NCI-H345 (cell line): ENCODE measurements at regions not wholly inside any gene's neighbourhood (a gene's known extent, or its start where the extent isn't known, plus 50 kb on each side); places are given as distances from the start of the nearest gene placed in this dataset.

Experiments used
- DNase-seq: peaks from one replicate; lab custom pipeline; 2025; lab: John Stamatoyannopoulos, UW

GRCh38 chrX:40485102-40485826 is 95.5 kb upstream of the ATP6AP2 start:
- DNase-seq: no peak

GRCh38 chrX:40484408-40485091 is 96.2 kb upstream of the ATP6AP2 start:
- no peak for DNase-seq

GRCh38 chrX:40483502-40483901 is 97.3 kb upstream of the ATP6AP2 start:
- DNase-seq: no peak

DNA sequence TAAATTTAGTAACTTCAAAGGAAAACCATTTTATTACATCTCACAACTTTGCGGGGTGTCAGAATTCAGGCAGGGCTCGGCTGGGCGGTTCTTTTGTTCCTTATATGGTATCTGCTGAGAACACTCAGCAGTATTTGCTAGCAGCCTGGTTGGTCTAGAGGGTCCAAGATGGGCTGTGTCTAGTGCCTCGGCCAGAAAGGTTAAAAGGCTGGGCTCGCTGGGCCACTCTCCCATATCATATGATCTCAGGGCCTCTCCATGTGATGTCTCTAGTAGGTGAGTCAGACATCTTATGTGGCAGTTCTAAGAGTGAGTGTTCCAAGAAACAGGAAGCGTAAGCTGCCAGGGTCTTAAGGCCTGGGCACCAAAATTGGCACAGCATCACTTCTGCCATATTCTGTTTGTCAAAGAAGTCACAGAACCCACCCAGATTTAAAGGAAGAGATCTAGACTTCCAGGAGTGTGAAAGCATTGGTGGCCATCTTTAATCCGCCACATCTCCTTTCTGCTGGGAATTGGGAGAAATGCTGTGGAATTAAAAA is 100.9 kb upstream of the ATP6AP2 start:
- no peak for DNase-seq

DNA sequence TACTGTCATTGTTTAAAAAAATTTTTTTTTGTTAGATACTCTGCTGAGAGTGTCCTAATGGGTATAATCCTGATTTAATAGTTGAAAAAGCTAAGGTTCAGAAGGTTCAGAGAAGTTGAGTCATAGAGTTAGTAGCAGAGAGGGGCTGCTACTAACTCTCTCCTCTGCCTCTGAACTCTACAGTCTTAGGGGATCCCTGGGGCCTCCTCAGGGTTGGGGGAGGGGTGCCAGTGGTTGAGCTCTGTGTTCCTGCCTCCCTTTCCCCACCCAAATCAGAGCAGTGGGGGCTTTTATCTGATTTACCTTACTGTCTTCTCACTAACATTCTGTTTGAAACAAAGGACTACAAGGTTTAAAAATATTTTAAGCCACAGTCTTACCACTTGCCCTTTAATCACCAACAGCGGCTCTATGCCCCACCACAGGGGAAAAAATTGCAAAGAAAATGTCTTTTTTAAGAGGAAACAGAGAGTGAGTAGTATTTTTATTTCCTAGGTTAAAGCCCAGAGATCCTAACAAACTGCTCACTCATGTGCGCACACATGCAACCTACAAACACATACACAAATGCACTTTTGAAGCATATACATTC is 102.2 kb upstream of the ATP6AP2 start:
- DNase-seq: no peak

- no peak for DNase-seq
Measured at GRCh38 chrX:40476958-40477357, 103.8 kb upstream of the ATP6AP2 start.

DNA sequence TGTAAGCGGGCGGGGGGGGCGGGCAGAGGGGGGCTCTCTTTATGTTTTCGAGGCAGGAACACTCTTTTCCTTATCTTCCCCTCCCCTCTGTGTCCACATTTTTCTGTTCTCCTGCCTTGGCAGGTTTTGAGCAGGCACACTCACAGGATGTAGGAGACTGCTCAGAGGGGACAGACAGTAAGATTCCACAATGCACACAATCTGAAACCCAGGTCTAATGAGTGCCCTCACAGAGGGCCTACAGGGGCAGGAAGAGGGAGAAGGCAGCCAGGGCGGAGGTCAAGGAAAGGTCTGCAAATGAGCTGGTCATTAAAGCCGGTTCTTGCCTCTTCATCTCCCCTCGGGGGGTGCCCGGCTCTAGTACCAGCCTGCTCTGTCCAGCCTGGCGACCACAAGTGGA is 106.1 kb upstream of the ATP6AP2 start:
- no peak for DNase-seq

DNA sequence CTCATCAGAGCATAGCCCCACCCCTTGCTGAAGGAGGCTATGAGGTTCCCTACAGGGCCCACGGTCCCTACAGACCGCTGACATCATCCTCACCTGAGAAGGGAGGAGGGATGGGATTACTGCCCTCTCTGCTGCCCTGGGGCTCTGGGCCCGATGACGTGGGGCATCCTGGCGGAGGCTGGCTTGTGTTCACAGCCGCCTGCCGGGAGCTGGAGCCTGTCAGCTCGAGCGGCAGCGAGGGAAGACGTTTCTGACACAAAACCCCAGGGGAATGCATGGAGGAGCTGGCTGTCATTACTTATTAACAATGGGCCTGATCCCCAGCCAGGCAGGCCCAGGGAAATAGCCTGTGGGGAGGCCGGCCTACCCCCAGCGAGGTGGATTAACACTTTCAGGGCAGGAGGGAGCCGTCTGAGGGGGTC is 106.6 kb upstream of the ATP6AP2 start:
- DNase-seq: peak; percentile 84

DNA sequence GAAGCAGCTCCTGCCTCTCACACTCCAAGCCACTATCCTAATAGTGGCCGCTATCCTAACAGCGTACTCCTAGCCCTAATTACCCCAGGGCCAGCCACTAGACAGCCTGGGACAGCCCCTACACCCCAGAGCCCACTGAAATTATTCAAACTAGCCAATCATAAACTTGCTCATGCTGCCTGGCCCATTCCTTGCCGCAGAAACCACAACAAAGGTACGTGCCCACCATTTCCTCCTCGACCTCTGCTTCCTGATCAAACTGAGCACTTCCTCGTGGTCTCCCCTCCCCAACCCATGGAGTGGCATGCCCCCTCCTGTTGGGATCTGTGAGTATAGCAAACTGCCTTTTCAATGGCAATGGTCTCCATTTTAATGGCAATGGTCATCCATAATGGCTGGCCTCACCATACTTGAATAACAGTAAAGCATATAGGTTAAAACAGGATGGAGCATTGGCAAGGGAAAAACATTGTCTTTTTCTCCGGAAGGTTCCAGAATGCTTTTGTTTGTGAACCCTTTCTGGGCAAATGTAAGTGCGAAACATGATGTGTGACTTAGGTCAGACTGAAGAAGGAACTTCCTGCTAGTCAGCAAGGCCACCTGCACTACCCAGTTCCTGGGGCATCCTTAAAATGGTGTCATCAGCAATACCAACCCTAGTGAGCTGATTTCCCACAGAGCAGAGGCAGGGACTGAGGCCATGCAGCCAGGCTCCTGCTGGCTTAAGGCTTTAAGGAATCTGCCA is 107.1 kb upstream of the ATP6AP2 start:
- no peak for DNase-seq

DNA sequence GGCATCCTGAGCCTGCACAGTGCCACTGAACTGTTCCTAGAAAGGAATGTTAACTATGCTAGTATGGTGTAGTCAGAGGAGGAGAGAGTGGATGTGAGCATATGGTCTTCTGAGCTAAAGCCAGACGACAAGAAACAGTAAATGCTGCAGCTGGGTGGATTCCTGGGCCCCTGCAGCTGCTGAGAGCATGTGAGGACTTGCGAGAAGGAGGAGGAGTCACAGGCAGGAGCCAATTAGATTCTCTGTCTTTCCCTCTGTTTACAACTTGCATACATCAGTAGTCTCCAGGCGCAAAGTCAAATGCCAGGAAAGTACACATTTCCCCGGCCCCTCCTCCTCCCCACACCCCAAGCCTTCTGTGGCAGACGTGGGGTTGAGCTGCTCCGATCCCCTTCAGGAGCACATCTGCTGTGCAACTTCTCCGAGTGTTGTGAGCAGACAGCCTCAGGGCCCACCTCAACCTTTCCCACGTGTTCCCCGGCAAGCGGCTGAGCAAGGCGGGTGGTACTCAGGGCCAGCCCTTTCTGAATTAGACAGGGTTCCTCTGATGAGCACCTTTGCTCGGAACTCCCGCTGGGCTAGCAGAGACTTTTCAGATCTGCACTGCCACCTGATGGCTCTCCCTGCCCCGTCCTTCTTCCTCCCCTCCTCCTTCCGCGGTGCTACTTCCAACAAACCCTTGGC is 108.7 kb upstream of the ATP6AP2 start:
- DNase-seq: peak; percentile 60

GRCh38 chrX:40470830-40471429 is 109.8 kb upstream of the ATP6AP2 start:
- DNase-seq: no peak

DNA sequence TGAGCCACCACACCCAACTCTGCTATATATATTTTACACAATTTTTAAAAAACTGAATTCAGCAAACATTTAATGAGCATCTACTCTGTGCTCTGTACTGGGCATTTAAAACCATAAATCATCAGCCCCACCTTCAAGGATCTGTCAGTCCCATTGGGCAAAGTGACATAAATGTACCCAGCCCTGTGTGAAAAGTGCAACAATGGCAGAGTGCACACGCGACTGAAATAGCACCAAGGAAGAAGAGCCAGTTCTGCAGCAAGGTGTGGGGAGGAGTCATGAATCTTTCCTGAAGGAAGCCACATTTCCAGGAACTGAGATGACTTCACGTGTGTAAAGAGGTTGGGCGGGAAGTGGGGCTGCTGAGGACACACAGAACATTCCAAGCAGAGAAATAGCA is 111.5 kb upstream of the ATP6AP2 start:
- no peak for DNase-seq

GRCh38 chrX:40468033-40468846 is 112.5 kb upstream of the ATP6AP2 start:
- peak; percentile 56 for DNase-seq

DNA sequence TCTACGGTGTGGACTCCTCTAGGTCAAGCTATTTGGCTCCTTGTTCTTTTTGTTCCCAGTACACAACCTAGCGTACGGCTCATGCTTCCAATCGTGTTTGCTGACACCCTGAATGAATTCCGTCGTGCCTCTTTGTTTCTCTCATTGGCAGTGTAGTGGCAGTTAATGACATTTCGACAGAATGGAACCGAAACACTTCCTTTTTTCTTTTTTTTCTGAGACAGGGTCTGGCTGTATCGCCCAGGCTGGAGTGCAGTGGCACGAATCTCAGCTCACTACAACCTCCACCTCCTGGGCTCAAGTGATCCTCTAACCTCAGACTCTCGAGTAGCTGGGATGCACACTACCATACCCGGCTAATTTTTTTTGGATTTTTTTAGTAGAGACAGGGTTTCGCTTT is 113.3 kb upstream of the ATP6AP2 start:
- DNase-seq: no peak

DNA sequence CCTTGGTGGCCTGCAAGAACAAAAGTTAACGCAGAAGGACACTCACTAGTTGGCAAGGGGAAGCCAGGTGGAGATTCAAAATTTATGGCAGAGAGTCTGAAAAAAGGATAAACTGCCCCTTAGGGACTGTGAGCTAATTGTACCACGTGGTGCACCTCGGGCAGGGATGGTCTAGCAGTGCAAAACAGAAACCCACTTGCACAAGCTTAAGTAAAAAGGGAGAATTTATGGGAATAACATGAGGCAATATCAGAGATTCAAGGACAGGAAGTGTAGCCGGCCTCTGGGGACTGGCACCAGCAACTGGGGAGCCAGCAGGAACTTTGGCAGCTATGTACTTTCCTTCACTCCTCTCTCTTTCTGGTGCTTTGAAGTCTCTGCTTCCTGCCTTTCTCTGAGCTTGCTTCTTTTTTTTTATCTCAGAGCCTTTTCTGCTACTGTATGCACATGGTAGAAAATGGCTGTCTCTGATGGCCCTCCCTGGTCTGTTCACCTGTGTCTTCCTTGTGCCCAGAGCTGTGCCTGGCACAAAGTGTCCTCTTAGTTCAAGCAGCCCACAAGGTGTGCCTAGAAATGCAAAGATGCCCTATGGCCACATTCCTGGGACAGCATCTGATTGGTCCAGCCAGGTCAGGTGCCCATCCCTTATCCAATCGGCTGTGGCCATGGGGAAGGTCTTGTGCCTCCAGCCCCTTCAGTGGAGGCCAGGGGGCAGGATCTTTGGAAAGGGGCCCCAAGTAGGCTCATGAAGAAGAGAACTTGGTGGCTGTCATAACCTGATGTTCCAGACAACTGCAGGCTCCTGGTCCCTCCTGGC is 114.8 kb upstream of the ATP6AP2 start:
- DNase-seq: no peak

DNA sequence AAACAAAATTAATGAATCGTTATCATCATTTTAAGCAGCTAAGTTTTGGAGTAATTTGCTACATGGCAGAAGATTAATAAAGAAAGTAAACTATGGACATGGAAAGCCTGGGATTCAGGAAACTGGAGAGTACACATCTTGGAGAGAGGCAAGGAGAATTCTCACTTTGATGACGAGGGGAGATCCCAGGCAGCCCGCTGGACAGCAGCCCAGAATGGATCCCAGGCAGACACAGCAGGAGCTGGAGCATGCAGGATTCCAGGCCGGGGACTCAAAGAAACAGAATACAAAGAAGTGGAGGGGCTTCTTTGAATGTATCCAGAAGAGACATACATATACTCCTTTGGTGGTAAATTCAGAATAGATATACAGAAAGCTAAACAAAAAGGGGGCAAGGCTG is 118.0 kb upstream of the ATP6AP2 start:
- DNase-seq: no peak

GRCh38 chrX:40460926-40461325 is 119.8 kb upstream of the ATP6AP2 start:
- DNase-seq: no peak

DNA sequence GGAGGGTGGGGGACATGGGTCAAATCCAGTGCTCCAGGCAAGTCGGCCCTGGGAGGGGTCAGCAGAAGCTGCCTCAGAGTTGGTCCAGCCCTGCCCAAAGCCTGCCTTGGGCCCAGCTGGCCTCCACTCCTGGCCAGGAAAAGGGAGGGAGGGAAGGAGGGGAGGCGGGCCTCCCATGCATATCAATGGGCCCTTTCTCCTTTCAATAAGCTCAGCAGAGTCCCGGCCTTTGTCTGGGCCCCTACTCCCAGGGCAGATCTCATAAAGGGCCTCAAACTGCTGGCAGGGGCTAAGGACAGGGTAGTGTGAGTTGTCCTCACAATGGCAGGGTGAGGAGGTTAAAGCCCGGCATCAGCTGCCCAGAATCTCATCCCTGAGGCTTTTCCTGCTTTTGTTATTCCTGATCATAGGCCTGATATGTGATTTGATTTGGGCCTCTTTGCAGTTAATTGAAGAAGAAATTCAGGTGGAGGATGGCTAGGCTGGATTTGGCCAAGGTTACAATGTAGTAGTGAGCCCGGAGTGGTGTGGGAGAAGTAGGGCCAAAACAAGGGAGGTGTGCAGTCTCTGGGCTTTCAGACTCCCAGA is 121.1 kb upstream of the ATP6AP2 start:
- no peak for DNase-seq

GRCh38 chrX:40457406-40457805 is 123.4 kb upstream of the ATP6AP2 start:
- no peak for DNase-seq
